ENCODE measurements at regions not wholly inside any gene's neighbourhood (a gene's known extent, or its start where the extent isn't known, plus 50 kb on each side); places are given as distances from the start of the nearest gene placed in this dataset.

DNA sequence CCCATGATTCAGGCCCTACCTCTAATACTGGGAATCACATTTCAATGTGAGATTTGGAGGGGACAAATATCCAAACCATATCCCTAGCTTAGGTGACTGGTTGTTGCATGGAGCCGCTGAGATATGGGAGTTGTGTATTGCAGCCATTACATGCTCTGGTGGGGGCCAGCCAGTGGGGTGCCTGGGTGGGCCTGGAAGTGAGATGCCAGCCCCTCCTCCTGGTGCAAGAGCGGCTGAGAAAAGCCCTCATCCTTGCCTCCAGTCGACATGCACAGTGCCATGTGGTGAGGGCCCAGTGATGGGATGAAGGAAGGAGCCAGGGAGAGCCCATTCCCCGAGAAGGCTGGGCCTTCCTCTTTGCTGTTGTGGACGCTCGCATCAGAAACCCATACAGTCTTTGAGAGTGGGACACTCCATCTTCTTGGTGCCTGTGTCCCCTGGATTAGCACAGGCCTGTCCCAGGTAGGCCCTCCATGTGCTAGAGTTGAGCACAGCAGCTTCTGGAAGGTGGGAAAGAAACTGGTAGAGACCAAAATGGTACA is 1043.0 kb downstream of the TBC1D22A start:
- no peak for DNase-seq

DNA sequence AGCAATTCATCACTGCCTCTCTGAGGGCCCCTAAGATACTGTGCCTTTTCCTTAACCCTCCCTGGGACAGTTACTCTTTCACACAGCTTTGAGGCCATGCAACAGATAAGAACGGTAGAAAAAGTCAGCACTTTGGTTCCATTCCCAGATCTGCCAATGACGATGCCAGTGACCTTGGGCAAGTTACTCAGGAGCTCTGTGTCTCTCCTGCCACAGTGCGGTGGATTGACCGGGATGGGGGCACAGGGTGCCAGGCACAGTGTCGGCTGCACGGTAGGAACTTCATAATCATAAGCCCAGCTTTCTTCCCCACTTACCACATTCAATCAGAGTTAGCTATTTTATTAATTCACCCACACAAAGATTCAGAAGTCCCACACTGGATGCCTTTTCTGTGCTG is 1041.8 kb downstream of the TBC1D22A start:
- no peak for DNase-seq

DNA sequence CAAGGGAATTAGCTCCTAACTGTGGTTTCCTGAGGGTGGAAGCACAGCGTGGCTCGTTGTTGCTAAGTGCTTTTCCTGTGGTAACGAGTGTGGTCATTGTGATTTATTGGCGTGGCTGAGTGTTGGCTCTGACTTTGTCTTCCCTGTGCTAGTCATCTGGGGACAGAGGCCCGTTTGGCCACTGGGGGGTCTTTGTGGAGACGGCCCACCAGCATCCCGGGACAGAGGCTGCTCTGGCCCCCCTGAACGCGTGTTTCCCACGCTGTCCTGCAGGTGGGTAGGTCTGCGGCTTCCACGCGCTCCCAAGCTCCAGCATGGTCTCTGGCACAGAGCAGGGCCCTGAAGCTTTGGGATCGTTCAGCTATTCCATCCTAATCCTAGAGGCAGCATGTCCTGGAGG is 1040.0 kb downstream of the TBC1D22A start:
- no peak for DNase-seq

DNA sequence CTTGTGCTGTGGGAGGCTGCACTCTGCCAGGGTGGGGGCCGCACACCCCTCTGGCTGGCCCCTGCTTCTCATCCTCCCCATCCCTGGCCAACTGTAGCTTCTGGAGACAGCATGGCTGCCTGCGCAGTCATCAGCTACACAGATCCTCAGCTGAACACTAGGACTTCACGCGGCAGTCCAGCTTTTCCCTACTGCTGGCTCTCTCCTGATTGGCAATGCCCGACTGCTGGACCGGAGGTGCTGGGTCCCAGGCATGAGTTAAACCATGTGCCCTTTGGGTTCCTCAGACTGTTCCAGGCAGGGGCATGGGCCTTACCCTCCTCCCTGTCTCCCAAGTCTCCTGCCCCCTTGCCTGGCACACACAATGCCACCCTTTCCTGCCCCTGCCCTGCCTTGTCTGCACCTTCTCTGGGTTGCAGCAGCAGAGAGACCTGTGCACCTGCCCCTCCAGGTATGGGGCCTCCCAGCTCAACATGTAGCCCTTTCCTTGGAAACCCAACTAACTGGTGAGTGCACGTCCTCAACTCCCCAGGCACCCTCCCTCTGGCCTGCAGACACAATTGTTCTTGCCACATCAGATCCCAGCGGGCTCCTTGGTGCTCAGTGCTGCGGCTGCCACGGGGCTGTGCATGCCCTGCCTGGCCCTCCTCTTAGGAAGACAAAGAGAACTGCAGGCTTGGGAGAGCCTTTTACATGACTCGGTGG is 1039.2 kb downstream of the TBC1D22A start:
- DNase-seq = no peak

DNA sequence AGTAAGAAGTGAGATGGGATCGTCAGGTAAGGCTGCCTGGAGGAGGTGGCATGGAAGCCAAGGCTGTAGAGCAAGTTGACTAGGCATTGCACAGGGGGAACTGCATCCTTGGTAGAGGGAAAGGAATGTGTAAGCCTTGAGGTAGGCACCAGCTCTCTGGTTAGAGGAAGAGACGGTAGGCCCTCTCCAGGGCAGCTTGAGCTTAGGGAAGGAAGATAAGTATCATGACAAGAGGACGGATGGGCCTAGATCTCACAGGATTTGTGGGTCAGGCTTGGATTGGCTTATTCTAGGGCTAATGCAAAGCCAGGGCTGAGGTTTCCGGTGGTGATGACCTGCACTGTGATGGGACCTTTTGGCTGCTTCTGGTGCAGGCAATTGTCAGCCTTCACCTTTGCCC is 1035.8 kb downstream of the TBC1D22A start:
- no peak for DNase-seq

DNA sequence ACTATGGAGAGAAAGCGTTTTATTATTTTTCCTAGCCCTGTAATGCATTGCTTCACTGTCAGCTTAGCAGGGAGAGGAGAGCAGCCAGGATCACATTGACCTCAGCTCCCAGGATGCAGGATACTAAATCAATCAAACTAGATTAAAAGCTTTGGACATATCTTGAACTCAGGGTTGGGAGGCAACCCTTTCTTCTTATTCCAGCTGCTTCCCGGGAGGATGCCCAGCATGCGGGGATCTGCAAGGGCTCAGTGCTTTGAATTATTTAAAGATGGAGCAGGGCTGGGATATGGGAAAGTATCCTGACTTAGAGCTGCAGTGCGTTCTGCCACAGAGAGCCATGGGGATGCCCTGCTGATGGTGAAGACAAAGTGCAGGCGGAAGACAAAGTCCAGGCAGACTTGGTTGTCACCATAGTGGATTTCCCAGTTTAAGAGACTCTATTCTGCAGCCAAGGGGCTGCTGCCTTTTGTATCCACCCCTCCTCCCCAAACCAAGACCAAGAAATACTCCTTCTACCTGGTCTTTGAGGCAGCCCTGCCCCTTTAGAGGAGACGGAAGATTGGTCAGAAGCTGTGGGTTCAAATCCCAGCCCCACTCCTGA is 1035.0 kb downstream of the TBC1D22A start:
- no peak for DNase-seq

DNA sequence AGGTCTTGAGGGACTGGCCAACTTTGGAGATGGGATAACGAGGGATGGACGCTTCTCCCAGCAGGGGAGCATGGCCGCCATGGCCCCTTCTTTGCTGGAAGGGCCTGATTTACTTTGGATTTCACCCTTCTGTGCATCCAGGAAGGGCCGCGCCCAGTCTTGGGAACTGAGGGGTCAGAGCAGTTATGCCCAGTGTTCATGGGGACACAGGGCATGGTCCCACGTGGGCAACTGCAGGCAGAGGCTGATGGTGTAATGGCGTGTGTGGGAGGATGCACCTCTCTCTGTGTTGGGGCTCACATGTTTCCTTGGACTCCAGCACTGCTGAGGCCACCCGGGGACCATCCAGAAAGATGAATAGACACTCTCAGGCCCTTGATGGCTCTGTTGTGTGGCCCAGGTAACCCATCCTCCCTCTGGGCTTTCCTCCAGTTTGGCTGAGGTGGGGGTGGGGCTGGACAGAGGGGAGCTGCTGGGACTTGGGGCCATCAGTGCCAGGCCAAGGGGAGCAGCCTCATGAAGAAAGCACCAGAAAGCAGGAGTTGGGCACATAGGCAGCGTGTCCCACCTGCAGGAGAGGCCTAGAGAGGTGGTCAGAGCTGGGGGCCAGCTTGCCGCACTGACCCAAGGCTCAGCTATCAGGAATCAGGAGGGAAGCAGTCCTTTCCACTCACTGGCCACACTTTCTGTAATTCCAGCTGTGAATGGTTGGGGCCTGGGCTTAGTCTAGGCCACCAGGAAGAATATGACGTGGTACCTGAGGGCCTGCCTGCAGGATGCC is 1033.9 kb downstream of the TBC1D22A start:
- no peak for DNase-seq

DNA sequence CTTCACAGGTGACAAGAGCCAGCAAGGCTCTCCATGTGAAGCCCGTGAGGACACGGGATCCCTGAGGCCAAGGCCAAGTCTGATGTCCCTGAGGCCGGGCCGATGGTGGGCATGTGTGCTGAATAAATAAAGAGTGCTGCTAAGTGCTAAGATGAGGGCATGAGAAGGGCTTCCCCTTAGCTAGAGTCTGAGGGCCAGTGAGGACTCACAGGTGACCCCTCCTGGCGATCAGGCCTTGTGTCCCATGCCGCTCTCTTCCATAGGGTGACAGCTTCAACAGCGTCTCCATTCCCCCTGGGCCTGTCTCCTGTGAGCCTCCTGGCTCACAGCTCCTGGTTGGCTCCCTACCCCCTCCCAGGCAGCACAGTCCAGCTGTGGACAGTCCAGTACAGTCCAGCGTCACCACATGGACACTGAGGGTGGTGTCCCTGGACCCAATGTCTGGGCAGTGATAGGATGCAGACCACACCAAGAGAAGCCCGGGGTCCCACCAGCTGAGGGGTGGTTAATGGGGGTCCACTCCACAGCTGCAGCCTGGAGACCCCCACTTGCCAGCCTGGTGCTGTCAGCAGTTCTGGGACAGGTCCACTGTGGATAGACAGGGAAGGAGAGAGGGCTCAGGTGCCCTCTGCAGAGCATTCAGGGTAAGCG is 1033.2 kb downstream of the TBC1D22A start:
- DNase-seq = no peak

DNA sequence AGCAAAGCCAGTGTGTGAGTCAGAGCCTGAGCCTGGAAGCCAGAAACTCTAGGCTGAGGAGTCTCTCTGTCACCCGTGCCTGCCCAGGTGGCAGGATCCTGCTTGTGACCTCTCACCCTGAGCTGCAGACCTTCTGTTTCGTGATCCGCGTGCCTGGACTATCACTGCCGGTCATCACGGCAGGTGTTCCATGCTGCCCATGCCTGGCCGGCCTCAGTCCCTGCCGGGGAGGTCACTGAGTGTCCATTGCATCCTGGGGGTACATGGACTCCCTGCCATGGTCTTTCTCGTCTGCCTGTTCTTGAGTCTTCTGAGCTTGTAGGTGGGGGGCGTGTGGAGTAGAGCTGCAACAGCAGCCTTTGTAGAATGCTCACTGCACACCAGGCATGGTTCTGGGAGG is 1032.4 kb downstream of the TBC1D22A start:
- no peak for DNase-seq

DNA sequence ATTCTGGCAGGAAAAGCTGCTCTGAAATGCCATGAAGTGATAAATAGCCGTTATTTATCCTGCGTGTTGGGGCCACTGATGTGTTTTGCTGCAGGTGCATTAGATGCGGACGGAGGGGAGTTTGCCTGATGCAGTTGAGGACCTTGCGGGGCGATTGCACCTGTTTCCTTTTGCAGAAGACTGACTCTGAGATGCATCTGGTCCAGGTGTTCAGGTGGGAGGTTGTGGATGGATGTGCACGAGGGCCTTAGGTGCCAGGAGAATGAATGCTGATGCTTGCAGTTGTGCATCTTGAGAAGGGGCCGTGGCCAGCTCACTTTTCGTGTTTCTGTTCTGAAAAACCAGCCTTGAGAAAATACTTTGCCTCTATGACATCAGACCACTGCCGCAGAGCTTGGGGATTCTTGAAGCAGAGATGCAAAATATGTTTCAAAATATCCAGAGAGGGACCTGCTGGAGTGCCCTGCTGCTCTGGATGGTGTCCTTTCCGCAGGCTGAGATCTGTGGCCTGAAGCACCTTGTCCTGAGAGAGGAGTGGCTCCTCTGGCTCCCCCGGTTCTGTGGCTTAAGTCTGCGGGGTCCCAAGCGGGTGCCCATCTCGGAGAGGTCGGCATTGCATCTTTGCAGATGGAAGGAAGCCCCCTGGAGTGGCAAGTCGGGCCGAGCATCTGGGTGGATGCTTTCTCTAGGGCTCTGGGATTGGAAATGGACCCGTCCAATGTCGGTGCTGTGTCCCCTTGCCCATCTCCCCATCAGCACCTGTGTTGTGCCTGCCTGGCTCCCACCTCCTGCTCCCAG is 1031.1 kb downstream of the TBC1D22A start:
- no peak for DNase-seq

DNA sequence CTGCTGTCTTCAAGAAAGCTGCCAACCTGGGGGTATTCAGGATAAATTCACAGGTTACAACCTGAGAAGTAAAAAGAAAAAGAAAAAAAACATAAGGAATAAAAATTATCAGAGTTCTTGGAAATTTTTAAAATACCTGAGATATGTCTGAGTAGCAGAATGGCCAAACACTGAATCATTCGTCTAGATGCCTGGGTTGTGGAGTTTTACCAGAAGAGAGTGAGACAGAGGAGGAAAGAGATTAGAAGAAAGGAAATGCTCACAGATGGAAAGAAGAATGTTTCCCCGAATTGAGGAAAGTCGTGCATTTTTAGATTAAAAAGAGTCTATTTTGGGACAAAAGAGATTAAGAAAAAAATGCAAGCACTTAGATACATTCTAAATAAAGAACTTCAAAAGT is 1026.7 kb downstream of the TBC1D22A start:
- no peak for DNase-seq

DNA sequence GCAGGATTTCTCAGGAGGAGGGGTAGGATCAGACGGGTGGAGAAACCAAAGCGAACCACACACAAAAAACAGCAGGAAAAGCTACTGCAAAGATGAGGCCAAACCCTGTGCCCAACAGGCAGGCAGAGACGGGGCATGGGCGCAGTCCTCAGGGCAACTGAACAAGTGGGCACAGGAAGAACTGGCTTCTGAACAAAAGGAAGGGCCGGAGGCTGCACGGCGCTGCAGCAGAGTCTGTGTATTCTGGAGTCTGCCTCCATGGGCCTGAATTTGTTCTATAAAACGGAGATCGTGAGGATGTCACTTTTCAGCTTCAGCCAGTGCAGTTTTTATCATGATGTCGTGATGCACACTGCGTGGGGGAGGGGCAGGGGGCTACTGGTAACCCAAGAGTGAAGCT is 1026.0 kb downstream of the TBC1D22A start:
- no peak for DNase-seq

DNA sequence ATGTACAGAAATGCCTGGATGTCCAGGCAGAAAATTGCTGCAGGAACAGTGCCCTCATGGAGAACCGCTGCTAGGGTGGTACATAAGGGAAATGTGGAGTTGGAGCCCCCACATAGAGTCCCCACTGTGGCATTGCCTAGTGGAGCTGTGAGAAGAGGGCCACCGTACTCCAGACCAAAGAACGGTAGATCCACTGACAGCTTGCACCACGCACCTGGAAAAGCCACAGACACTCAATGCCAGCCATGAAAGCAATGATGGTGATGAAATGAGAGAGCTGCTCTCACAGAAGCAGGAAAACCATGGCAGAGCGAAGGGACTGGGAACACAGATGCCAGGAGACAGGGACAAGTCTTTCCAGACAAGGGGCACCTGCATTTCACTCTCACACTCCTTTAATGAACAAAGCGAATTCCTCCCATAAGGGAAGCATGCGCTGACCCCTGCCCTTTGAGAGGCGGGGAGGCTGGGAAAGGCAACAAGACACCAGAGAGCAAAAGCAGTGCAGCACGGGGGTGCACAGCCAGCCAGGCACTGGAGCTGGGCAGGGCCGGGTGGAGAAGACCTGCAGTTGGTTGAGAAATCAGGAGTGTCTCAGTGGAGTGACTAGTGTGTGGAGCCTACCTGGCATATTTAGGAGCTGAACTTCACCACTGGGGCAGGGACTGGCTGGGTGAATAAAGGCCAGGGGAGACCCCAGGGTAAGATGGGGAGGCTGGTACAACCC is 1025.2 kb downstream of the TBC1D22A start:
- DNase-seq = no peak

DNA sequence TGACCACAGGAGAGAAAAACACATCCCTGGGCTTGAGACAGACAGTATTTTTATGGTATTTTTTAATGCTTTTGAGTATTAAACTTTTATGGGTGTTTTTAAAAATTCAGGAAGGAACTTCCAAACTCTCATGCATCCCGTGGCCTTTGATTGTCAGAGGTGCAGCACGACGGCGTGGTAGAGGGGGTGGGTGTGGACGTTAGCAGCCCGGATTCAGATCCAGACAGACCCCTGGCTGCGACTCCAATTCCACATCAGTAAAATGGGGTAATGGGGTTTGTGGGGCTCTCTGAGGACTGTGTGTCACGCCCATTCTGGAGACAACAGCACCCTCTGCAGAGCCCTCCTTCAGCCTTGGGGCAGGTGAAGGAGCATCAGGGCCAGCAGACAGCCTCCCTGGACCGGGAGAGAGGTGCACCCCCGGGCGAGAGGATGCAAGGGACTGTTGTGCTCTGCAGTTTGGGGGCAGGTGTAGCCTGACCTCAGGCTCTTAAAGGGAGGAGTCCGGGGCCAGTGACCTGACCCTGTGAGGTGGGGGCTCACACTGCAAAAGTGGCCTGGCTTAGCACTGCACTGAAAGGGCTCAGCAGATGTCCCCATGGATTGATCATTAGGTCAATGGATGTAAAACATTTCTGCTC is 1024.3 kb downstream of the TBC1D22A start:
- no peak for DNase-seq

DNA sequence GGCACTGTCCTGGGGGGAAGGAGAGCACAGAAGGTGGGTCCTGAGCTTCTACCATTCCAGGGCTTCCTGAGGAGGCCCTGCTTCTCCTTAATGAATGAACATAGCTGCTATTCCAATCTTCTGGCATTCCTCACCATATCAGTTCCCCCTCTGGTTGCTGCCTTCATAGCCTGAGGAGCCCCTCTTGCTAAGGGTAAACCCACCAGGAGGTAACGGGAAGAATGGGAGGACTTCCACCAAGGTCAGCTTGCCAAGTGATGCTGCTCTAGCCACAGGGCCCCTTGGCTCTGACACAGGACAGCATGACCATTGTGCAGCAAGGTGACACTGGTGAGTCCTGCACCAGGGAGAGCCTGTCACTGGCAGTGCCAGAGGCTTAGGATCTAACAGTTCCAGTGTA is 1022.5 kb downstream of the TBC1D22A start:
- DNase-seq = no peak

DNA sequence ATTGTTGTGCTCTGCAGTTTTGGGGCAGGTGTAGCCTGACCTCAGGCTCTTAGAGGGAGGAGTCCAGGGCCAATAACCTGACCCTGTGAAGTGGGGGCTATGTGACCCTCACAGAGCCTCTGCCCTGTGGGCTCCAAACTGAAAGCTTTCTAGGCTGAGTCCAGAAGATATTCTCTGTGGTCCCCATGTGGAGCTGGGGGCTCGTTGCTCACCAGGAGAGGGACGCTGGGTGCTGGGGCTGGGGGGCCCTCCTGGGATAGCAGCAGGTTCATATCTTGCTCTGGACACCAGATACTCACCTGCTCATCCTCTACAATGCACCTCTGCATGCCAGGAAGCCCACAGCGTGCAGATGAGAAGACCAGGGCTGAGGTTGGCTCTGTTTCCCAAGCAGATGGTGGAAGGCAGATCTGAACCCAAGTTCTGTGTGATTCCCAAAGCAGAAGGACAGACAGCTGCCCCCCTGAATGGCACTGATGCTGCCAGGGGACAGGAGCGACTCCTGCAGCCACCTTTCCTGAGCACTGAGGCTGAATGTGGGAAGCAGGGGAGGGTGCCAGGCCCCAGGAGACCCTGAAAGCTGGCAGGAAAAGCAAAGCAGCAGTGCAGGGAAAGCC is 1022.0 kb downstream of the TBC1D22A start:
- DNase-seq = no peak

DNA sequence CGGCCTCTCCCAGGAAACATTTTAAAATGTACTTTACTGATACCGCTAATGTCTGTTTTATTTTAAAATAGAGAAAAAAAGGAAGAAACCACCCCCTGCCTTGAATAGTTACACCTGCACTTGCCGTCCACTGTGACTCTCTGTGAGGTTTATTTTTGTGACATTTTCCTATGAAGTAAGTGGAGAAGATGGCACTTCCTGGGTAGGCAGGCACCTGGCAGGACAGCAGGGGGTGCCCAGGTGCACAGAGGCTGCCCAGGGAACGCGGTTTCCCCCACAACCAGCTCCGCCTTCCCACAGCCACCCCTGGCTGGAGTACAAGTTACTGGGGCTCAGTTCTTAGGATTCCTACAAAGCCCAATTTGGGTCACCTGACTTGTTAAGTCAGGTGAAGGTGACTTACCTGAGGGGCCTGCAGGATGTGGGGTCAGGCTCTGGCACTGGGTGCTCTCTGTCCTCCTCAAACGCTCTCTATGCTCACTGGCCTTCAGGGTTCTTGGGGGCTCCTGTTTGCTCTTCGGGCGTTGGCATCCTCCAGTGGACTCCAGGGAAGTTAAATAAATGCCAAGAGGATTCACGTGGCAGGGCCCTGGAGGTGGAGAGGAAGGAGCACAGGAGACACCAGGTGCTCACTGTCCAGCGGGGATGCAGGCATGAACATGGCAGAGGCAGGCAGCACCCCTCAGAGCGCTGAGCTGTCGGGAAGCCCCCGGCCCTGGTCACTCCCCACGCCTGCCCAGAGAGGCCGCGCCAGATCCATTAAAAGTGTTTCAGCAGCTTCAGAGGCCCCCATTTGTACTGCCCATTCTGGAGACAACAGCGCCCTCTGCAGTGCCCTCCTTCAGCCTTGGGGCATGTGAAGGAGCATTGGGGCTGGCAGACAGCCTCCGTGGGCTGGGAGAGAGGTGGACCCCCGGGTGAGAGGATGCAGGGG is 1021.2 kb downstream of the TBC1D22A start:
- no peak for DNase-seq

DNA sequence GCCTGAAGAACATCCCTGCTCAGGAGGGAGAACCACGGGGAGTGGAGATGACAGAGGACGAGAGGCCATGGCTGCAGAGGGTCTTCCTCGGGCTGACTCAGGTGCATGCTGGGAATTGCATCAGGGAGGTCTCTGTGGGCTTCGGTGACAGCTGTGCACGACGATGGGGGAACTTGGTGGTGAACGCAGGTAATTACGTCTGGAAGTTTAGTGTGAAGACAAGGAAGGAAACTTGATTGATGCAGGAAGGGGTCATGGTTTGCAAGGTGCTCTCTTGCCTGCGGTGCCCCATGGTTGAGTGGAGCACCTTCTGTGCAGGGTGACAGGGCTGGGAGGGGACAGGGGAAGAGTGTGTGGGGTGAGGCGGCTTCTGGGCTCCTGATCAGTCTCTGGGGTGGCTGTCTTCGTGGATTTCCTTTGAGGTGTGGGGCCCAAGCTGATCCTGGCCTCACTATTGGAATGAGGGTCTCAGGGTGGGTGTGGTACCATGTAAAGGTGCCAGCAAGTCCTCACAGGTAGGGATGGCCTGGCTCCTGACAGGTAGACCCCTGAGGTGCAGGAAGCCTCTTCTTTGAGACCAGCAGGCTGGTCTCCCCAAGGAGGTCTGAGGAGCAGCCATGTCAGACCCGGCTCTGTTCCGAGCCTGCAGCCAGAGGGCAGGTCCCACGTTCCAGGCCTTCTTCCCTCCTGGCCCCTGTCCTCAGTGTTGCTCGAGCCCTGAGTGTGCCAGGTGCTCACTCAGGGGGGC is 1020.1 kb downstream of the TBC1D22A start:
- no peak for DNase-seq
